Heart left ventricle (tissue), 13 donors: ENCODE measurements at regions not wholly inside any gene's neighbourhood (a gene's known extent, or its start where the extent isn't known, plus 50 kb on each side); places are given as distances from the start of the nearest gene placed in this dataset.

Source experiments
- CTCF ChIP-seq, 12 donors: fragments of 200-600 bp; sonication (generic) in 4 of 12; IDR thresholded peaks; one replicate each; pipeline versions ENCODE4 v1.5.0 to v1.8.0; 2018 to 2022; ENCODE audit warnings: antibody characterized with exemption in 12 of 12, mild to moderate bottlenecking in 5 of 12
- POLR2A ChIP-seq, 2 donors: fragments of 450-650 bp; IDR thresholded peaks; one replicate each; pipeline ENCODE4 v1.6.1; 2017; ENCODE audit warnings: antibody characterized with exemption in 2 of 2, mild to moderate bottlenecking in 2 of 2, moderate library complexity in 2 of 2
- donor health status: ischemic (EF 13 %, LVEDD 7.1; RV severe dilation, severe dysfunction).
- donor health status: DM: no; HTN: yes; CAD: no.
- donor health status: DM: no; HTN: no; CAD: no.
- donor health status: ischemic (EF 25% LVEDD 6.9; RV normal size, moderate dysfunction).
- donor health status: ischemic (EF 25% LVEDD 5.7; RV mildly dilated, moderate dysfunction).
- donor health status: ischemic (EF 35%, LVEDD 5.7; RV mildly dilated, moderate dysfunction).
- donor health status: nonischemic (EF 11% LVEDD 7.7; RV severe dilation, severe dysfunction).
- donor health status: DM: yes; HTN: yes; CAD: no.
- donor health status: PGD.
- donor health status: ischemic (EF 29% LVEDD 5.4; RV normal size, mild dysfunction).
- donor health status: nonischemic (EF 23%, LVEDD 6.1; RV moderate dilation, normal function).

- TF ChIP-seq CTCF (IDR thresholded peaks at IDR 0.05): no peak
- TF ChIP-seq POLR2A (IDR thresholded peaks at IDR 0.05): no peak
Measured at GRCh38 chr3:68103811-68104210, 449.4 kb upstream of the SUCLG2 start.
